LNCaP clone FGC (cell line): ENCODE measurements at regions not wholly inside any gene's neighbourhood (a gene's known extent, or its start where the extent isn't known, plus 50 kb on each side); places are given as distances from the start of the nearest gene placed in this dataset.

Source experiments
- DNase-seq: peaks from one replicate; pipeline ENCODE4 v3.0.0-alpha.2; 2011; ENCODE audit warnings: low read depth
- H3K4me3 ChIP-seq: 2 replicates; pipeline ENCODE4 v1.5.1; 2011; ENCODE audit warnings: mild to moderate bottlenecking, low read depth, low read length, control low read depth
- TF ChIP-seq, protein P1 (sequence below): IDR thresholded peaks from 2 replicates; pipeline ENCODE4 v1.5.1; 2012; ENCODE audit warnings: mild to moderate bottlenecking; ENCODE audit not compliant: control insufficient read depth, insufficient read depth; ENCODE audit errors: extremely low read depth

DNA sequence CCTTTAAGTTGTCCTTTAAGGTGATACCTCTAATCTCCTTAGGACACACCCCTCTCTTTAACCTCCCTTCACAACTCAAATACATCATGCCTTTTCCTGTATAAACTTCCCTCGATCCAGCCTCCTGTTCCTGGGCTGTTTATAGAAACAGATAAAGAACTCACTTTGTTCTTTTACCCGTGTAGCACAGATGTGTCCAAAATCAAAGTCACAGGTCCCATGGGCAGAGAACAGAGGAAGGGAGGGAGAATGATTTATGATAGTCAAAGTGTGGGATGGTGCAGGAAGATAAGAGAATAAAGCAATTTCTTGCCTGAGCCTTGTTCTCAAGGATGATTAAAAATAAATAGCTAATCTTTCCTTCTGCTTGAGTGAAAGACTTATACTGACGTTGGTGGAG lies 50.3 kb upstream of the CABCOCO1 start:
- DNase-seq, result no peak
- no peak overlapping the region for H3K4me3 ChIP-seq
- TF ChIP-seq, protein P1, sequence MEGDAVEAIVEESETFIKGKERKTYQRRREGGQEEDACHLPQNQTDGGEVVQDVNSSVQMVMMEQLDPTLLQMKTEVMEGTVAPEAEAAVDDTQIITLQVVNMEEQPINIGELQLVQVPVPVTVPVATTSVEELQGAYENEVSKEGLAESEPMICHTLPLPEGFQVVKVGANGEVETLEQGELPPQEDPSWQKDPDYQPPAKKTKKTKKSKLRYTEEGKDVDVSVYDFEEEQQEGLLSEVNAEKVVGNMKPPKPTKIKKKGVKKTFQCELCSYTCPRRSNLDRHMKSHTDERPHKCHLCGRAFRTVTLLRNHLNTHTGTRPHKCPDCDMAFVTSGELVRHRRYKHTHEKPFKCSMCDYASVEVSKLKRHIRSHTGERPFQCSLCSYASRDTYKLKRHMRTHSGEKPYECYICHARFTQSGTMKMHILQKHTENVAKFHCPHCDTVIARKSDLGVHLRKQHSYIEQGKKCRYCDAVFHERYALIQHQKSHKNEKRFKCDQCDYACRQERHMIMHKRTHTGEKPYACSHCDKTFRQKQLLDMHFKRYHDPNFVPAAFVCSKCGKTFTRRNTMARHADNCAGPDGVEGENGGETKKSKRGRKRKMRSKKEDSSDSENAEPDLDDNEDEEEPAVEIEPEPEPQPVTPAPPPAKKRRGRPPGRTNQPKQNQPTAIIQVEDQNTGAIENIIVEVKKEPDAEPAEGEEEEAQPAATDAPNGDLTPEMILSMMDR, result no peak

DNA sequence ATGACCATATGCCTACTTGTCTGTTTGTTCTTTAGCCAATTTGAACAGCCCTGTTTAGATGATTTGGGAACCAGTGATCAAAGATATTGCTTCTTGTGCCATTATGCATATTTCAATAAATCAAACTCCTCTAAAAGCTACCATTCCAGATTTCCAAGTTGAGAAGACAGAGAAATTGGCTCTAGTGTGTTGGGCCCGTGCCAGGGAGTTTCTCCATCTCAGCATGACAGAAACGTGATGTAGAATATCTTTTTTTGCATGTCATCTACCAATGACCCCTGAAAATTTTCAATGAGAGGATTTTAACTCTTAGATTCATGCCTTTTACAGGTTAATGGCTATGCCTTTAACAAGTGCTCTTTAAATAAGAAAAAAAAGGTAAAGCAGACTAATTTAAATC lies 50.7 kb upstream of the CABCOCO1 start:
- H3K4me3 ChIP-seq, result no peak overlapping the region
- no peak for DNase-seq
- TF ChIP-seq, protein P1, result no peak

DNA sequence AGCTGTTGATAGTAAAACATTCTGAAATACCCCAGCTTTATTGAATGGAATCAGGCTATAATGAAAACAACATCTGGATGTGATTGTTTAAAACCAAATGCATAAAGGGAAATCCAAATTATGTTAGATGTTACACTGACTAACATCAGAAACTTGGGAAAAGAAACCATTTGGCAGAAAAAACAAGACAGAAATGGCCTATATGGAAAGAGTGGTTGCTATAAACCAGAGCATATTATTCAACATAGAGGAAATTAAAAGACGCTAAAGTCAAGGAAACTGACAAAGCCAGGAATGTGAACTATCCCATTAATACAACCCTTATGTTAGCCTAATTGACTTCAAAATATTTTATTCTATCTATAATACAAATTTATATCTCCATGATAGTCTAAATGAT lies 53.0 kb upstream of the CABCOCO1 start:
- TF ChIP-seq, protein P1, result no peak
- no peak for DNase-seq
- H3K4me3 ChIP-seq, result no peak overlapping the region

DNA sequence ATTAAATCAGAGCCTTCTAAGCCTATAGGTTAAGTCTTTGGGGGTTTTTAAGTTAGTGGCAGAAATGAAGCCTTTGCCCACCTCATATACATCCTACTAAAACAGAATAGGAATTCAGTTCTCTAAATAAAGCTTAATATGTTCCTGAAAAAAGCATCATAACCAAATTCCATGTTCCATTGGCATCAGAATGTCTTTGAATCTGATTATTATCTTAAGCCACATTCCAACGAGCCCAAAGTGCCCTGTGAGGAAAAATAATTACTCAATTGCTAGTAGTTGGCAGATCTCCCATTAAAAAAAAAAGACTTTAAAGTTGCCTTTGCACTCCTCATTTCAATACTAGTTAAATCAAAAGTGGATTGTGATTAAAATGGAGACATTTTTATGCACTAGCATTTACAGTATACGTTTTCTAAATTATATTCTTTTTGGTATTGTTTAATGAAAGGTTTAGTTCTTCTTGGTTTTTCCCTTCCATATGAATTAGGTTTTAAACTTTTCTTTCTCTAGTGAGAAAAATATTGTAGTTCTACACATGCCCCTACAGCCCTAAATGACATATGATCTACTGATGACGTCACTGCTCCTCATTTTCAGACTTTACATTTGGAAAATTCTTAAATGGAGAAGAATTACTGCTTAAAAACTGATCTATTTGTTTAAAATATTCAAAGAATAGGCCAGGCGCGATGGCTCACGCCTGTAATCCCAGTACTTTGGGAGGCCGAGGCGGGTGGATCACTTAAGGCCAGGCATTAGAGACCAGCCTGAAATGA lies 54.3 kb upstream of the CABCOCO1 start:
- no peak for DNase-seq
- no peak overlapping the region for H3K4me3 ChIP-seq
- TF ChIP-seq, protein P1, result no peak

DNA sequence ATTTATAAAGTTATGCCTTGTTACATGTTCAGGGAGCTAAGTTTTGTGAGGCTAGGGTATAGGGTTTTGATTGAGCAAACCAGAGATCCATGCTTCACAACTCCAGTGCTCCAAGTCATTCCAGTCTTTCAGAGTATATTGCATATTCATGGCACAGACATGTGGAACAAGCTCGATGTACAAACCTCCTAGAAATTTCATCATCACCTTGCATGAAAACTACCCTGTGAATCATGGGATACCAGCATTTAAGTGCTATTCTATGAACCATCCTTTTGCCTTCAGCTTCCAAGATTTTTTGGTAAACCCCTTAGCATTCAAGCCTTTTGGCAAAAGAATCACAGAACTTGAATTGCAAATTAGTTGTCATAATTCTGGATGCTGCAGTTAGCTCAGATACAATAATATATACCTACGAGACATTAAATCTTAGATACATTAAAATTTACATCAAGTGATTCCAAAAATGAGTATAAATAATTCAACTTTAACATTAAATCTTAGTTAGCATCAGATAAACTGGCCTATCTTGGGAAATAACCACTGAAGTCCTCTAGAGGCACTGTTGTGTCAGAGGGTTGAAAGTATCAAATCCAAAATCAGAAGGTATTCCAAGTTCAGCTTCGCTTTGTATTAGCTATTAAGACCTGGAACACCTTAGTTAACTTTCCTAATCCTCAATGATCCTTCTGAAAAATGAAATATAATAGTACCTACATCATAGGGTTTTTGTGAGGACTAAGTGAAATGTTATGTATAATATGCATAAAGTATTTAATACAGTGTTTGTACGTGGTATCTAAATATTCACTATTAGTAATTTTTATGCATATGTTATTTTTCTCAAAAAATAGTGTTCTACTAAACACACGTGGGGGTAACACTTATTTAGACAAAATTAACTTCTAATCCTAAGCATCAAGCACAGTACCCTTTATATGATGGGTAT lies 55.5 kb upstream of the CABCOCO1 start:
- no peak overlapping the region for H3K4me3 ChIP-seq
- TF ChIP-seq, protein P1, result peak; percentile 56
- no peak for DNase-seq

DNA sequence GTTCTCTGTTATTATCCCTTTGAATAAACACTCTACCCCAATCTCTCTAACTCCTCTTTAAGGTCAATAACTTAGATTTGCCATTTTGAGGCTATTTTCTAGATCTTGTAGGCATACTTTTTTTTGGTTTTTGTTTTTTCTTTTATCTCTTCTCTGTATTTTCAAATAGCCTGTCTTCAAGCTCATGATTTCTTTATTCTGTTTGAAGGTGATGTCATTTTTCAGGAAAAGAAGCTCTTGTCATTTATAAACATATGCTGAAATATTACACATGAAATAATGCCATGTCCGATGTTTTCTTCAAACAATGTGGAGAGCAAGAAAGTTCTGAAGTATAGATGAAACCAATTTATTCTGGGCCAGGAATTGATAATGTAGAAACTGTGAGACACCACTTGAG lies 57.5 kb upstream of the CABCOCO1 start:
- H3K4me3 ChIP-seq, result no peak overlapping the region
- TF ChIP-seq, protein P1, result no peak
- no peak for DNase-seq
